NCI-H1092 treated with DMSO at 0.1 percent for 48 hours (cell line): ENCODE measurements at regions not wholly inside any gene's neighbourhood (a gene's known extent, or its start where the extent isn't known, plus 50 kb on each side); places are given as distances from the start of the nearest gene placed in this dataset.

Experiments used
- DNase-seq: peaks from one replicate; lab custom pipeline; 2025; lab: John Stamatoyannopoulos, UW

- DNase-seq, result no peak
Observed at GRCh38 chr4:65747386-65747785, 77.1 kb upstream of the EPHA5 start.

GRCh38 chr4:65738134-65738533, 67.8 kb upstream of the EPHA5 start:
- no peak for DNase-seq

- no peak for DNase-seq
Observed at GRCh38 chr4:65737672-65738071, 67.4 kb upstream of the EPHA5 start.

GRCh38 chr4:65724973-65725372, 54.7 kb upstream of the EPHA5 start:
- DNase-seq, result no peak
